Caco-2 (cell line): ENCODE measurements at regions not wholly inside any gene's neighbourhood (a gene's known extent, or its start where the extent isn't known, plus 50 kb on each side); places are given as distances from the start of the nearest gene placed in this dataset.

ENCODE experiments used
- BruUV-seq: library from RNA; stranded (reverse); fragments of 400-500 nt; replicated peaks from 2 replicates; lab custom pipeline; 2021; lab: Mats Ljungman, UMichigan
- CTCF ChIA-PET: fragments of 300-600 bp; sonication (Branson Sonifier 250); formaldehyde crosslinking; loops from one replicate; lab custom pipeline; 2022; ENCODE audit warnings: antibody characterized with exemption; lab: Charles Lee
- POLR2A ChIA-PET: fragments of 300-600 bp; sonication (Branson Sonifier 250); formaldehyde crosslinking; loops from one replicate; lab custom pipeline; 2022; ENCODE audit warnings: antibody characterized with exemption; lab: Charles Lee
- DNase-seq, 2 experiments: peaks; one replicate each; pipeline versions ENCODE4 v3.0.0 to v3.0.0-alpha.2; 2020 to 2022
- H3K27me3 ChIP-seq: replicated peaks from 2 replicates; pipeline ENCODE4 v1.6.0; 2011; ENCODE audit warnings: low read length; ENCODE audit not compliant: control insufficient read depth, insufficient read depth
- H3K36me3 ChIP-seq: 2 replicates; pipeline ENCODE4 v1.5.1; 2011; ENCODE audit warnings: low read length; ENCODE audit not compliant: control insufficient read depth, insufficient read depth
- H3K4me1 ChIP-seq: fragments of 250-450 bp; sonication (Bioruptor Pico); 2 replicates; pipeline ENCODE4 v1.5.1; 2020; ENCODE audit warnings: mild to moderate bottlenecking
- H3K4me3 ChIP-seq: 2 replicates; pipeline ENCODE4 v1.5.1; 2011; ENCODE audit warnings: low read depth, mild to moderate bottlenecking, control low read depth, low read length
- H3K9me3 ChIP-seq: fragments of 250-450 bp; sonication (Bioruptor Pico); 2 replicates; pipeline ENCODE4 v1.5.1; 2020; ENCODE audit warnings: mild to moderate bottlenecking, moderate library complexity
- H3K27ac Mint-ChIP-seq: one replicate; pipeline ENCODE4 v1.8.0; 2022; ENCODE audit warnings: mixed read lengths; ENCODE audit not compliant: unreplicated experiment
- H3K27me3 Mint-ChIP-seq: one replicate; pipeline ENCODE4 v1.8.0; 2022; ENCODE audit warnings: mixed read lengths; ENCODE audit not compliant: insufficient read depth, unreplicated experiment
- H3K36me3 Mint-ChIP-seq: one replicate; pipeline ENCODE4 v1.8.0; 2022; ENCODE audit warnings: mild to moderate bottlenecking, mixed read lengths; ENCODE audit not compliant: insufficient read depth, unreplicated experiment
- H3K4me1 Mint-ChIP-seq: one replicate; pipeline ENCODE4 v1.8.0; 2022; ENCODE audit warnings: low read depth, mixed read lengths; ENCODE audit not compliant: unreplicated experiment
- H3K4me3 Mint-ChIP-seq: one replicate; pipeline ENCODE4 v1.8.0; 2022; ENCODE audit warnings: mild to moderate bottlenecking, moderate library complexity, mixed read lengths; ENCODE audit not compliant: unreplicated experiment
- H3K9me3 Mint-ChIP-seq: one replicate; pipeline ENCODE4 v1.8.0; 2022; ENCODE audit warnings: mixed read lengths; ENCODE audit not compliant: unreplicated experiment
- intact Hi-C: fragments of 100-400 bp; cut with micrococcal nuclease; formaldehyde crosslinking; loops from one replicate; pipeline ENCODE4 v1.10.0; 2022; ENCODE audit not compliant: unreplicated experiment
- TF ChIP-seq, protein P1 (sequence below), 2 experiments: fragments of 200-600 bp in 1 of 2; IDR thresholded peaks; 1 replicate in 1 of 2; 2 replicates in 1 of 2; pipeline versions ENCODE4 v1.5.1 to v1.8.0; 2011 to 2022; ENCODE audit warnings: antibody characterized with exemption in 1 of 2, control low read depth in 1 of 2, inconsistent platforms in 1 of 2, low read depth in 1 of 2, low read length in 1 of 2, mild to moderate bottlenecking in 1 of 2, moderate library complexity in 1 of 2; ENCODE audit not compliant: insufficient read depth in 1 of 2, severe bottlenecking in 1 of 2, unreplicated experiment in 1 of 2

GRCh38 chrX:27381419-27381818 is 81.7 kb downstream of the PPP4R3C start:
- intact Hi-C loops: no loop called here

GRCh38 chrX:27380163-27380845 is 82.8 kb downstream of the PPP4R3C start:
- CTCF ChIA-PET: no interaction called here
- H3K4me1 Mint-ChIP-seq: no peaks in the 10 kb centered on the region
- no TSS peak for BruUV-seq
- H3K36me3 Mint-ChIP-seq: peaks cover 6% of the 10 kb centered on the region
- TF ChIP-seq, protein P1, sequence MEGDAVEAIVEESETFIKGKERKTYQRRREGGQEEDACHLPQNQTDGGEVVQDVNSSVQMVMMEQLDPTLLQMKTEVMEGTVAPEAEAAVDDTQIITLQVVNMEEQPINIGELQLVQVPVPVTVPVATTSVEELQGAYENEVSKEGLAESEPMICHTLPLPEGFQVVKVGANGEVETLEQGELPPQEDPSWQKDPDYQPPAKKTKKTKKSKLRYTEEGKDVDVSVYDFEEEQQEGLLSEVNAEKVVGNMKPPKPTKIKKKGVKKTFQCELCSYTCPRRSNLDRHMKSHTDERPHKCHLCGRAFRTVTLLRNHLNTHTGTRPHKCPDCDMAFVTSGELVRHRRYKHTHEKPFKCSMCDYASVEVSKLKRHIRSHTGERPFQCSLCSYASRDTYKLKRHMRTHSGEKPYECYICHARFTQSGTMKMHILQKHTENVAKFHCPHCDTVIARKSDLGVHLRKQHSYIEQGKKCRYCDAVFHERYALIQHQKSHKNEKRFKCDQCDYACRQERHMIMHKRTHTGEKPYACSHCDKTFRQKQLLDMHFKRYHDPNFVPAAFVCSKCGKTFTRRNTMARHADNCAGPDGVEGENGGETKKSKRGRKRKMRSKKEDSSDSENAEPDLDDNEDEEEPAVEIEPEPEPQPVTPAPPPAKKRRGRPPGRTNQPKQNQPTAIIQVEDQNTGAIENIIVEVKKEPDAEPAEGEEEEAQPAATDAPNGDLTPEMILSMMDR (IDR thresholded peaks at IDR 0.05; ENCODE audit: insufficient read depth in 1 of 2, low read depth in 1 of 2, low read length in 1 of 2, severe bottlenecking in 1 of 2, unreplicated experiment in 1 of 2): no peak
- peak in 1 of 2 experiments; percentile 5 for DNase-seq
- POLR2A ChIA-PET: no interaction called here
- no peak overlapping the region for H3K4me3 Mint-ChIP-seq
- no peaks in the 10 kb centered on the region for H3K27me3 ChIP-seq
- no peak overlapping the region for H3K27ac Mint-ChIP-seq
- no peaks in the 10 kb centered on the region for H3K9me3 Mint-ChIP-seq
- no peaks in the 10 kb centered on the region for H3K27me3 Mint-ChIP-seq
- H3K4me1 ChIP-seq: no peaks in the 10 kb centered on the region
- no peaks in the 10 kb centered on the region for H3K9me3 ChIP-seq
- no peak overlapping the region for H3K4me3 ChIP-seq
- intact Hi-C loops: no loop called here
- H3K36me3 ChIP-seq: no peaks in the 10 kb centered on the region

More at GRCh38 chrX:27381419-27381818, 81.7 kb downstream of the PPP4R3C start:
- H3K9me3 ChIP-seq: no peaks in the 10 kb centered on the region
- H3K27ac Mint-ChIP-seq: no peak overlapping the region
- H3K4me1 ChIP-seq: no peaks in the 10 kb centered on the region
- no peaks in the 10 kb centered on the region for H3K27me3 Mint-ChIP-seq
- no peak for DNase-seq
- H3K9me3 Mint-ChIP-seq: no peaks in the 10 kb centered on the region
- no peak overlapping the region for H3K4me3 Mint-ChIP-seq
- H3K36me3 ChIP-seq: no peaks in the 10 kb centered on the region
- H3K36me3 Mint-ChIP-seq: peaks cover 6% of the 10 kb centered on the region
- H3K27me3 ChIP-seq: no peaks in the 10 kb centered on the region
- TF ChIP-seq, protein P1 (IDR thresholded peaks at IDR 0.05; ENCODE audit: insufficient read depth in 1 of 2, low read depth in 1 of 2, low read length in 1 of 2, severe bottlenecking in 1 of 2, unreplicated experiment in 1 of 2): no peak
- H3K4me3 ChIP-seq: no peak overlapping the region
- H3K4me1 Mint-ChIP-seq: no peaks in the 10 kb centered on the region
- BruUV-seq: no TSS peak
- ChIA-PET CTCF (no interaction called here), POLR2A (no interaction called here)

GRCh38 chrX:27354021-27354420 is 109.1 kb downstream of the PPP4R3C start:
- H3K27ac Mint-ChIP-seq: no peak overlapping the region
- CTCF ChIA-PET: no interaction called here
- Histone ChIP-seq H3K9me3 (no peaks in the 10 kb centered on the region), H3K4me1 (no peaks in the 10 kb centered on the region), H3K4me3 (no peak overlapping the region), H3K27me3 (no peaks in the 10 kb centered on the region), H3K36me3 (no peaks in the 10 kb centered on the region)
- TF ChIP-seq, protein P1 (IDR thresholded peaks at IDR 0.05; ENCODE audit: insufficient read depth in 1 of 2, low read depth in 1 of 2, low read length in 1 of 2, severe bottlenecking in 1 of 2, unreplicated experiment in 1 of 2): no peak
- no peaks in the 10 kb centered on the region for H3K4me1 Mint-ChIP-seq
- H3K4me3 Mint-ChIP-seq: no peak overlapping the region
- no TSS peak for BruUV-seq
- DNase-seq: no peak
- POLR2A ChIA-PET: no interaction called here
- intact Hi-C loops: no loop called here
- H3K36me3 Mint-ChIP-seq: no peaks in the 10 kb centered on the region
- H3K9me3 Mint-ChIP-seq: no peaks in the 10 kb centered on the region
- no peaks in the 10 kb centered on the region for H3K27me3 Mint-ChIP-seq
